CD14-positive monocyte (primary cell): ENCODE measurements at regions not wholly inside any gene's neighbourhood (a gene's known extent, or its start where the extent isn't known, plus 50 kb on each side); places are given as distances from the start of the nearest gene placed in this dataset.

ENCODE experiments used
- DNase-seq, 3 donors: peaks; one replicate each; pipeline ENCODE4 v3.0.0-alpha.2; 2011 to 2022
- H2AFZ ChIP-seq: 2 replicates; pipeline ENCODE4 v1.6.0; 2012; ENCODE audit warnings: mild to moderate bottlenecking, low read depth, low read length, inconsistent platforms; ENCODE audit not compliant: insufficient read depth, poor library complexity, severe bottlenecking
- H3K27ac ChIP-seq, 2 donors: 1 replicate in 1 of 2; 2 replicates in 1 of 2; pipeline ENCODE4 v1.5.1; 2012 to 2013; ENCODE audit warnings: low read length in 2 of 2, control low read depth in 1 of 2, inconsistent platforms in 1 of 2, low read depth in 1 of 2, mild to moderate bottlenecking in 1 of 2
- H3K27me3 ChIP-seq, 2 donors: one replicate each; pipeline versions ENCODE4 v1.6.0 to v1.6.1; 2011 to 2013; ENCODE audit warnings: low read length in 2 of 2; ENCODE audit not compliant: control insufficient read depth in 2 of 2, insufficient read depth in 2 of 2
- H3K36me3 ChIP-seq, 2 donors: replicated peaks in 1 of 2; 1 replicate in 1 of 2; 2 replicates in 1 of 2; pipeline versions ENCODE4 v1.5.1 to v1.6.1; 2012 to 2013; ENCODE audit warnings: low read length in 2 of 2, control low read depth in 1 of 2, inconsistent platforms in 1 of 2, mild to moderate bottlenecking in 1 of 2; ENCODE audit not compliant: insufficient read depth in 2 of 2, control insufficient read depth in 1 of 2
- H3K4me1 ChIP-seq, 2 donors: 1 replicate in 1 of 2; 2 replicates in 1 of 2; pipeline versions ENCODE4 v1.5.1 to v1.6.1; 2012 to 2013; ENCODE audit warnings: low read length in 2 of 2, control low read depth in 1 of 2, inconsistent platforms in 1 of 2, mild to moderate bottlenecking in 1 of 2, moderate library complexity in 1 of 2; ENCODE audit not compliant: insufficient read depth in 2 of 2, control insufficient read depth in 1 of 2
- H3K4me2 ChIP-seq: replicated peaks from 2 replicates; pipeline ENCODE3; 2012; ENCODE audit warnings: low read length, moderate library complexity, mild to moderate bottlenecking; ENCODE audit not compliant: poor library complexity, severe bottlenecking; ENCODE audit errors: extremely low read depth
- H3K4me3 ChIP-seq, 3 experiments: fragments of 200-600 bp in 1 of 3; sonication (generic) in 1 of 3; replicated peaks in 1 of 3; 1 replicate in 2 of 3; 2 replicates in 1 of 3; pipeline ENCODE4 v1.5.1; 2011 to 2013; ENCODE audit warnings: low read length in 3 of 3, mild to moderate bottlenecking in 3 of 3, control low read depth in 2 of 3, low read depth in 2 of 3, inconsistent platforms in 1 of 3, moderate library complexity in 1 of 3
- H3K79me2 ChIP-seq: 2 replicates; pipeline ENCODE4 v1.6.0; 2012; ENCODE audit warnings: mild to moderate bottlenecking, control low read depth, inconsistent platforms, low read length, moderate library complexity; ENCODE audit not compliant: insufficient read depth
- H3K9ac ChIP-seq: 2 replicates; pipeline ENCODE4 v1.6.0; 2017; ENCODE audit warnings: low read length, mild to moderate bottlenecking; ENCODE audit not compliant: insufficient read depth, poor library complexity, severe bottlenecking
- H3K9me3 ChIP-seq, 2 donors: replicated peaks in 1 of 2; 1 replicate in 1 of 2; 2 replicates in 1 of 2; pipeline versions ENCODE4 v1.5.1 to v1.6.1; 2012 to 2013; ENCODE audit warnings: low read length in 2 of 2, control low read depth in 1 of 2; ENCODE audit not compliant: control insufficient read depth in 1 of 2, insufficient read depth in 1 of 2
- H4K20me1 ChIP-seq: 2 replicates; pipeline ENCODE4 v1.6.0; 2012; ENCODE audit warnings: mild to moderate bottlenecking, low read length, control low read depth, moderate library complexity; ENCODE audit not compliant: insufficient read depth
- H3K27ac Mint-ChIP-seq, 7 donors: one replicate each; pipeline ENCODE4 v1.8.0; 2020; ENCODE audit warnings: mild to moderate bottlenecking in 7 of 7, mixed read lengths in 7 of 7, moderate library complexity in 6 of 7, inconsistent platforms in 2 of 7
- H3K27me3 Mint-ChIP-seq, 3 donors: one replicate each; pipeline ENCODE4 v1.8.0; 2021 to 2022; ENCODE audit warnings: low read depth in 3 of 3, mild to moderate bottlenecking in 3 of 3, mixed read lengths in 3 of 3, moderate library complexity in 3 of 3, inconsistent platforms in 1 of 3
- H3K36me3 Mint-ChIP-seq, 2 donors: one replicate each; pipeline ENCODE4 v1.8.0; 2020; ENCODE audit warnings: mixed read lengths in 2 of 2, inconsistent platforms in 1 of 2, mild to moderate bottlenecking in 1 of 2
- H3K4me1 Mint-ChIP-seq: one replicate; pipeline ENCODE4 v1.8.0; 2020; ENCODE audit warnings: mild to moderate bottlenecking, mixed read lengths
- H3K4me3 Mint-ChIP-seq, 2 donors: one replicate each; pipeline ENCODE4 v1.8.0; 2020; ENCODE audit warnings: mild to moderate bottlenecking in 2 of 2, mixed read lengths in 2 of 2, moderate library complexity in 1 of 2
- H3K9me3 Mint-ChIP-seq, 7 donors: one replicate each; pipeline ENCODE4 v1.8.0; 2020 to 2022; ENCODE audit warnings: mixed read lengths in 7 of 7, mild to moderate bottlenecking in 6 of 7, moderate library complexity in 6 of 7, inconsistent platforms in 2 of 7
- CTCF ChIP-seq: fragments of 200-600 bp; IDR thresholded peaks from one replicate; pipeline ENCODE4 v1.8.0; 2022; ENCODE audit warnings: antibody characterized with exemption, mild to moderate bottlenecking
- WGBS: methylation state at CpG from one replicate; pipeline ENCODE4 v1.1.5; 2013; ENCODE audit warnings: missing lambda C conversion rate; ENCODE audit not compliant: insufficient coverage; 5-methylcytosine and 5-hydroxymethylcytosine counted together
- intact Hi-C, 2 donors: fragments of 100-400 bp; cut with micrococcal nuclease; formaldehyde crosslinking; loops; one replicate each; pipeline versions ENCODE4 v1.15.0 to v1.15.1; 2023

- TF ChIP-seq CTCF, result no peak
- Histone ChIP-seq H3K36me3 (no peaks in the 10 kb centered on the region), H3K4me2 (no peak overlapping the region), H4K20me1 (no peaks in the 10 kb centered on the region), H3K9ac (no peak overlapping the region), H3K27ac (no peak overlapping the region), H3K4me3 (no peak overlapping the region), H3K4me1 (no peaks in the 10 kb centered on the region), H2AFZ (no peak overlapping the region), H3K27me3 (no peaks in the 10 kb centered on the region), H3K9me3 (no peaks in the 10 kb centered on the region), H3K79me2 (no peaks in the 10 kb centered on the region)
- DNase-seq, result no peak
- no CpG with 5 or more reads among the region's 3 CpGs for WGBS
- Mint-ChIP-seq H3K27ac (no peak overlapping the region), H3K4me1 (no peaks in the 10 kb centered on the region), H3K4me3 (no peak overlapping the region), H3K27me3 (peaks cover 0 to 2% (median 0%) of the 10 kb centered on the region in 3 donors), H3K36me3 (no peaks in the 10 kb centered on the region), H3K9me3 (peaks cover 0 to 6% (median 2%) of the 10 kb centered on the region in 7 donors)
- intact Hi-C loops, result no loop called here
Observed at GRCh38 chr1:78790174-78790573, 140.5 kb downstream of the IFI44 start.

DNA sequence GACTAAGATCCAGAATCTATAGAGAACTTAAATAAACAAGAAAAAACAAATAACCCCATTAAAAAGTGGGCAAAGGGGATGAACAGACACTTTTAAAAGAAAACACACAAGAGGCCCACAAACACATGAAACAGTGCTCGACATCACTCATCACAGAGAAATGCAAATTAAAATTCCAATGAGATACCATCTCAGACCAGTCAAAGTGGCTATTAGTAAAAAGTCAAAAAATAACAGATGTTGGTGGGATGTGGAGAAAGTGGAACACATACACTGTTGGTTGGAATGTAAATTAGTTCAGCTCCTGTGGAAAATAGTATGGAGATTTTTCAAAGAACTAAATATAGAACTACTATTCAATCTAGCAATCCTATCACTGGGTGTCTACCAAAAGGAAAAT is 143.1 kb downstream of the IFI44 start:
- no peak overlapping the region for H3K4me3 Mint-ChIP-seq
- TF ChIP-seq CTCF, result no peak
- H3K27me3 Mint-ChIP-seq, result no peaks in the 10 kb centered on the region
- no peak overlapping the region for H3K27ac ChIP-seq
- H3K9me3 ChIP-seq, result no peaks in the 10 kb centered on the region
- H3K27me3 ChIP-seq, result no peaks in the 10 kb centered on the region
- no peak overlapping the region for H3K4me2 ChIP-seq
- intact Hi-C loops, result no loop called here
- peaks cover 0 to 10% (median 2%) of the 10 kb centered on the region in 7 donors for H3K9me3 Mint-ChIP-seq
- DNase-seq, result no peak
- no CpG with 5 or more reads among the region's 1 CpG for WGBS
- no peaks in the 10 kb centered on the region for H3K4me1 Mint-ChIP-seq
- H3K4me3 ChIP-seq, result no peak overlapping the region
- H3K36me3 Mint-ChIP-seq, result no peaks in the 10 kb centered on the region
- H3K27ac Mint-ChIP-seq, result no peak overlapping the region
- no peak overlapping the region for H3K9ac ChIP-seq
- no peaks in the 10 kb centered on the region for H3K36me3 ChIP-seq
- H2AFZ ChIP-seq, result no peak overlapping the region
- no peaks in the 10 kb centered on the region for H3K4me1 ChIP-seq
- no peaks in the 10 kb centered on the region for H3K79me2 ChIP-seq
- H4K20me1 ChIP-seq, result no peaks in the 10 kb centered on the region
